AG09319 (cell line): ENCODE measurements at regions not wholly inside any gene's neighbourhood (a gene's known extent, or its start where the extent isn't known, plus 50 kb on each side); places are given as distances from the start of the nearest gene placed in this dataset.

Source experiments
- DNase-seq: peaks from one replicate; pipeline ENCODE4 v3.0.0-alpha.2; 2010; ENCODE audit warnings: low read depth; ENCODE audit errors: extremely low read depth
- CTCF ChIP-seq: IDR thresholded peaks from 2 replicates; pipeline ENCODE4 v1.5.1; 2011; ENCODE audit warnings: low read depth, mild to moderate bottlenecking, inconsistent platforms, low read length, moderate library complexity

GRCh38 chr18:27500531-27500930, 315.4 kb upstream of the CHST9 start:
- TF ChIP-seq CTCF, result no peak
- no peak for DNase-seq

DNA sequence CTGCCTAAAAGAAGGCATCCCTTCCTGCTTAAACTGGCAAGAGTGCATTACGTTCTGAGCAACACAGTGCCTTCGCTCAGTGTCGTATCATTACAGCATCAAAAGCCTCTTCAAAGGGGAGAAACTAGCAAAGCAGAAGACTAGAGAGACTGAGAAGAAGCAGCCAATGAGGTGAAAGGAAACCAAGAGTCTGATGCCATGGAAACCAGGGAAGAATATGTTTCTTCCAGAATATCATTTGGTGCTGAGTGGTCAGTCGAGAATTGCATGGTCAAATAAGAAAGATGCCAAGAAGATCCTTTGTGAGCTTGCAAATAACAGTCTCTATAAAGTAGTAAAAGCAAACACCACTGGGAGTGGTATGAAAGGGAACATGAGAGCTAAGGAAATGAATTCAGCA, 312.1 kb upstream of the CHST9 start:
- no peak for TF ChIP-seq CTCF
- DNase-seq, result no peak

DNA sequence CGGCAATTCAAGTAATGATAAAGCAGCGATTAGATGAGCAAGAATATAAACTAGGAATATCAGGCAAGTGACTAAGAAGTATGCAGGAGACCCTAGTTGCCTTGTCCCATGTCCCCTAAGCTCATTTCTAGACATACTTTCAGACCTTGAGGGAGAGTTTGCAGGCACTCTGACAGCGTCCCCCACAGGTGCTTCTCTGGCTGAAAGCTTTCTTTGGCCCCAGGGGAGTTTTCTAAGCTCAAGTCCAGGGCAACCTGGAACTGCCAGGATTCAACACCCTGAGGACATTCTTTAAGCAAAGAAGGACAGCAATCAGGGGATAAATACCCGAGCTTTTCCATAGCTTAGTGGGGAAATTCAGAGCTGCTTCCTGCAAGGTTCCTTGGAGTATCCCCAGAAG, 308.1 kb upstream of the CHST9 start:
- no peak for DNase-seq
- TF ChIP-seq CTCF, result no peak

GRCh38 chr18:27491772-27492171, 306.7 kb upstream of the CHST9 start:
- TF ChIP-seq CTCF, result no peak

DNA sequence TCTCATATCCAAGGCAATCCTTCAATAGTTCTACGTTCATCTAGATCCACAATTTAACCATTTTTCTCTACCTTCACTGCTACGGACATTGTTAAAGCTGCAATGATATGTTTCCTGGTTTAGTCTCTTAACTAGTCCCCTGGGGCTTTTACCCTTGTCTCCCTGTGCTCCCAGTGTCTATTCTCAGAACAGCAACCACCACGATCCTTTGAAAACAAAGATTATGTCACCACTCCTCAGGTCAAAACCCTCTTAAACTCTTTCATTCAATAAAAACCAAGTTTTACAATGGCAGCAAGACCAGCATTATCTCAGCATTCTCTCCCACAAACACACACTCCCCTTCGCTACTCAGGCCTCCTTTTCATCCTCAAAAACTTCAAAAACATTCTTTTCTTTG, 298.2 kb upstream of the CHST9 start:
- DNase-seq, result no peak
- no peak for TF ChIP-seq CTCF

More at GRCh38 chr18:27491772-27492171, 306.7 kb upstream of the CHST9 start:
- no peak for DNase-seq

DNA sequence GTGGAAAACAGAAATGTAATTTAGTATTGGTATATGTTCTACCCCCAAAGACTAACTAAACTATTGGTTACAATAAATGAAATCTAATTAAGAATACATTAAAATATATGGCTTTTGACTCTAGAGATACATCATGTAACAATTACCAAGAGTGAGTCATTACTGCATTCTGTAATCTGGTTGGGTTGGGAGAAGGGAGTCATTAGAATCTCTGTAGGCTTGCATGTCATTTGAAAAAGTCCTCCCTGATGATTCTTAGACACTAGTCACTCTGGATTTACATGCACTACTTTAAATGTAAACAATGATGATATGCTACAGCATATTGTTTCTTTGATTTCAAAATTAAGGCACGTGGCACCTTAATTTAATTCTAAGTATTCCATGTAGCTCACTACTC, 293.4 kb upstream of the CHST9 start:
- DNase-seq, result no peak
- no peak for TF ChIP-seq CTCF

- DNase-seq, result no peak
- TF ChIP-seq CTCF, result no peak
Measured at GRCh38 chr18:27473318-27473717, 288.2 kb upstream of the CHST9 start.
